PC-3 (cell line): ENCODE measurements at regions not wholly inside any gene's neighbourhood (a gene's known extent, or its start where the extent isn't known, plus 50 kb on each side); places are given as distances from the start of the nearest gene placed in this dataset.
A peak's percentile ranks its signal among the peaks of the same experiment; 100 is the strongest.

Source experiments
- ATAC-seq: fragments of 200-7000 bp; cut with Tn5 transposase; 2 replicates; pipeline ENCODE4 v1.9.1; 2020; ENCODE audit warnings: mild to moderate bottlenecking, moderate library complexity
- BruUV-seq: library from RNA; stranded (reverse); fragments of 400-500 nt; replicated peaks from 2 replicates; lab custom pipeline; 2021; lab: Mats Ljungman, UMichigan
- CTCF ChIA-PET: fragments of 300-600 bp; sonication (Branson Sonifier 250); formaldehyde crosslinking; loops from one replicate; lab custom pipeline; 2022; ENCODE audit warnings: antibody characterized with exemption; lab: Charles Lee
- POLR2A ChIA-PET: fragments of 300-600 bp; sonication (Branson Sonifier 250); formaldehyde crosslinking; loops from one replicate; lab custom pipeline; 2022; ENCODE audit warnings: antibody characterized with exemption; ENCODE audit not compliant: unreplicated experiment; lab: Charles Lee
- DNase-seq: peaks from one replicate; pipeline ENCODE4 v3.0.0-alpha.2; 2015
- H2AFZ ChIP-seq: fragments of 300-600 bp; sonication (generic); 2 replicates; pipeline ENCODE4 v1.6.0; 2016; ENCODE audit warnings: antibody characterized with exemption, low read length
- H3F3A ChIP-seq: fragments of 300-600 bp; sonication (generic); one replicate; pipeline ENCODE4 v1.6.0; 2017; ENCODE audit warnings: antibody characterized with exemption, low read length, control low read depth, mild to moderate bottlenecking; ENCODE audit not compliant: unreplicated experiment
- H3K27ac ChIP-seq: fragments of 300-600 bp; sonication (generic); 2 replicates; pipeline ENCODE4 v1.5.1; 2016; ENCODE audit warnings: mild to moderate bottlenecking, low read length
- H3K27me3 ChIP-seq: fragments of 300-600 bp; sonication (generic); 2 replicates; pipeline ENCODE4 v1.6.1; 2016; ENCODE audit warnings: low read length, mixed read lengths
- H3K36me3 ChIP-seq: fragments of 300-600 bp; sonication (generic); 2 replicates; pipeline ENCODE4 v1.6.1; 2016; ENCODE audit warnings: low read depth, mixed run types, low read length, mixed read lengths
- H3K4me1 ChIP-seq: fragments of 300-600 bp; sonication (generic); 2 replicates; pipeline ENCODE4 v1.5.1; 2016; ENCODE audit warnings: low read length; ENCODE audit not compliant: insufficient read depth
- H3K4me2 ChIP-seq: fragments of 300-600 bp; sonication (generic); 2 replicates; pipeline ENCODE4 v1.6.0; 2016; ENCODE audit warnings: low read length
- H3K4me3 ChIP-seq: fragments of 300-600 bp; sonication (generic); 2 replicates; pipeline ENCODE4 v1.5.1; 2016; ENCODE audit warnings: mild to moderate bottlenecking, low read length, mixed read lengths
- H3K79me2 ChIP-seq: fragments of 300-600 bp; sonication (generic); 2 replicates; pipeline ENCODE4 v1.6.1; 2017; ENCODE audit warnings: low read length, mixed read lengths
- H3K9ac ChIP-seq: fragments of 300-600 bp; sonication (generic); 2 replicates; pipeline ENCODE4 v1.6.0; 2016; ENCODE audit warnings: mild to moderate bottlenecking, low read length
- H3K9me2 ChIP-seq: fragments of 300-600 bp; sonication (generic); replicated peaks from 2 replicates; pipeline ENCODE4 v1.6.1; 2016; ENCODE audit warnings: mixed run types, low read length, mixed read lengths
- H3K9me3 ChIP-seq: fragments of 300-600 bp; sonication (generic); 2 replicates; pipeline ENCODE4 v1.6.1; 2016; ENCODE audit warnings: low read length, mixed read lengths
- H4K20me1 ChIP-seq: fragments of 300-600 bp; sonication (generic); 2 replicates; pipeline ENCODE4 v1.6.1; 2016; ENCODE audit warnings: low read length, mixed read lengths
- EZH2 ChIP-seq: fragments of 300-600 bp; sonication (generic); IDR thresholded peaks from one replicate; pipeline ENCODE4 v1.6.1; 2017; ENCODE audit warnings: antibody characterized with exemption, mild to moderate bottlenecking, low read length; ENCODE audit not compliant: unreplicated experiment
- EZH2phosphoT487 ChIP-seq: fragments of 300-600 bp; sonication (generic); IDR thresholded peaks from 2 replicates; pipeline ENCODE4 v1.6.1; 2018; ENCODE audit warnings: mild to moderate bottlenecking, antibody characterized with exemption, low read length, borderline replicate concordance
- intact Hi-C: fragments of 100-400 bp; cut with micrococcal nuclease; formaldehyde crosslinking; loops from 2 replicates; pipeline ENCODE4 v1.9.0; 2023
- TF ChIP-seq, protein P1 (sequence below): fragments of 300-600 bp; sonication (generic); conservative IDR thresholded peaks from 2 replicates; pipeline ENCODE4 v1.5.1; 2017; ENCODE audit warnings: antibody characterized with exemption, low read depth, mild to moderate bottlenecking, low read length

DNA sequence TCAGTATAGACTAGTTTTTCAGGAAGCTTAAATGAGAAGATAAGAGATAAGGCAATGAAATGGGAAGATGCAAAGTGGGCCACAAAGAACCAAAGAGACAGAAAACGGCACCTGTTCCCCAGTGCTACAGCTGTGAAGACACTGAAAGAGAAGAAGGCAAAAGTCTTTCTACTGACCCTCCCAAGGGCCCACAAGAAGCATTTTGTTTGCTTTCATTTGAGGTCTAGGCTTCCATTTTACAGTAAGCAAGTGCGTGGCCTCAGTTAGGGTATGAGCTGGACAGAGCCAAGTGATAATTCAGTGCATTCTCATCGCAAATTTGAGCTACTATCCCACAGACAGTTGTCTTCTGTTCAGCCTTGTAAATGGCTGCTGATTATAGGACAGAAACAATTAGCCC lies 53.4 kb upstream of the STK17B start:
- no peak overlapping the region for H3K27ac ChIP-seq
- H3K4me1 ChIP-seq: peaks cover 12% of the 10 kb centered on the region
- ATAC-seq (peak; percentile 16; the same call in 1 of the 2 replicates), DNase-seq (no peak)
- H3K27me3 ChIP-seq: no peaks in the 10 kb centered on the region
- H3K36me3 ChIP-seq: no peaks in the 10 kb centered on the region
- H2AFZ ChIP-seq: no peak overlapping the region
- no peaks in the 10 kb centered on the region for H3K9me3 ChIP-seq
- ChIA-PET POLR2A (interaction anchor here (0.5 to 0.7 kb wide), 2 partner anchors 42 to 62 kb away, joined by 5 read pairs; no protein-coding TSS in a partner anchor), CTCF (no interaction called here)
- H3K9me2 ChIP-seq: no peaks in the 10 kb centered on the region
- H4K20me1 ChIP-seq: no peaks in the 10 kb centered on the region
- intact Hi-C loops: loop anchor here (1.0 to 5.0 kb wide), 3 partner anchors 9 to 146 kb away; no protein-coding TSS in a partner anchor
- no peak overlapping the region for H3K4me3 ChIP-seq
- BruUV-seq: no TSS peak
- H3F3A ChIP-seq: no peaks in the 10 kb centered on the region
- H3K79me2 ChIP-seq: no peaks in the 10 kb centered on the region
- TF ChIP-seq EZH2phosphoT487 (no peak), EZH2 (no peak)
- TF ChIP-seq, protein P1, sequence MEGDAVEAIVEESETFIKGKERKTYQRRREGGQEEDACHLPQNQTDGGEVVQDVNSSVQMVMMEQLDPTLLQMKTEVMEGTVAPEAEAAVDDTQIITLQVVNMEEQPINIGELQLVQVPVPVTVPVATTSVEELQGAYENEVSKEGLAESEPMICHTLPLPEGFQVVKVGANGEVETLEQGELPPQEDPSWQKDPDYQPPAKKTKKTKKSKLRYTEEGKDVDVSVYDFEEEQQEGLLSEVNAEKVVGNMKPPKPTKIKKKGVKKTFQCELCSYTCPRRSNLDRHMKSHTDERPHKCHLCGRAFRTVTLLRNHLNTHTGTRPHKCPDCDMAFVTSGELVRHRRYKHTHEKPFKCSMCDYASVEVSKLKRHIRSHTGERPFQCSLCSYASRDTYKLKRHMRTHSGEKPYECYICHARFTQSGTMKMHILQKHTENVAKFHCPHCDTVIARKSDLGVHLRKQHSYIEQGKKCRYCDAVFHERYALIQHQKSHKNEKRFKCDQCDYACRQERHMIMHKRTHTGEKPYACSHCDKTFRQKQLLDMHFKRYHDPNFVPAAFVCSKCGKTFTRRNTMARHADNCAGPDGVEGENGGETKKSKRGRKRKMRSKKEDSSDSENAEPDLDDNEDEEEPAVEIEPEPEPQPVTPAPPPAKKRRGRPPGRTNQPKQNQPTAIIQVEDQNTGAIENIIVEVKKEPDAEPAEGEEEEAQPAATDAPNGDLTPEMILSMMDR: no peak
- H3K9ac ChIP-seq: no peak overlapping the region
- H3K4me2 ChIP-seq: peak overlapping the region; percentile 53

DNA sequence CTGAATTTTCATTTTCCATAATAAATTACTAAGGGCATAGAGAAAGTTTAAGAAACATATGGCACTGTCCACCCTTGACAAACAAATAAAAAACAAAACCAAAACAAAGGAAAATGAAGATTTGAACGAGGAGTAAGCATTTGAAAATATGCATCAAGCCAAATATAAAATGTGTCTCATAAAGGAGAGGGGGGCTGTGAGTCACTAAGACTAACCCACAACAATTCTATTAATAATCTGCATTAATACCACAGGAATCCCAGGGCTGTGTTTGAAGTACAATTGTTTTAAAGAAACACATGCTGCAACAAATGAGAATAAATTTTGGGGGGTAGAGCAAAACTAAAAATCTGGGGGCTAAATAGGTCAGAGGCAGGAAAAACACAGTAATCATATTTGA lies 53.8 kb upstream of the STK17B start:
- H3K4me3 ChIP-seq: no peak overlapping the region
- CTCF ChIA-PET: no interaction called here
- no peak overlapping the region for H2AFZ ChIP-seq
- peak overlapping the region; percentile 53 for H3K4me2 ChIP-seq
- no peaks in the 10 kb centered on the region for H4K20me1 ChIP-seq
- TF ChIP-seq, protein P1: no peak
- TF ChIP-seq EZH2phosphoT487: no peak
- TF ChIP-seq EZH2: no peak
- ATAC-seq: peak; percentile 94
- POLR2A ChIA-PET: interaction anchor here (0.5 kb wide), 1 partner anchor 62 kb away, joined by 5 read pairs; no protein-coding TSS in a partner anchor
- H3K9me3 ChIP-seq: no peaks in the 10 kb centered on the region
- H3K4me1 ChIP-seq: peaks cover 12% of the 10 kb centered on the region
- DNase-seq: peak; percentile 69
- BruUV-seq: no TSS peak
- intact Hi-C loops: loop anchor here (1.0 to 2.0 kb wide), 2 partner anchors 8 to 146 kb away; no protein-coding TSS in a partner anchor
- no peaks in the 10 kb centered on the region for H3K36me3 ChIP-seq
- H3F3A ChIP-seq: no peaks in the 10 kb centered on the region
- no peaks in the 10 kb centered on the region for H3K27me3 ChIP-seq
- H3K79me2 ChIP-seq: no peaks in the 10 kb centered on the region
- no peak overlapping the region for H3K27ac ChIP-seq
- H3K9ac ChIP-seq: no peak overlapping the region
- H3K9me2 ChIP-seq: no peaks in the 10 kb centered on the region

DNA sequence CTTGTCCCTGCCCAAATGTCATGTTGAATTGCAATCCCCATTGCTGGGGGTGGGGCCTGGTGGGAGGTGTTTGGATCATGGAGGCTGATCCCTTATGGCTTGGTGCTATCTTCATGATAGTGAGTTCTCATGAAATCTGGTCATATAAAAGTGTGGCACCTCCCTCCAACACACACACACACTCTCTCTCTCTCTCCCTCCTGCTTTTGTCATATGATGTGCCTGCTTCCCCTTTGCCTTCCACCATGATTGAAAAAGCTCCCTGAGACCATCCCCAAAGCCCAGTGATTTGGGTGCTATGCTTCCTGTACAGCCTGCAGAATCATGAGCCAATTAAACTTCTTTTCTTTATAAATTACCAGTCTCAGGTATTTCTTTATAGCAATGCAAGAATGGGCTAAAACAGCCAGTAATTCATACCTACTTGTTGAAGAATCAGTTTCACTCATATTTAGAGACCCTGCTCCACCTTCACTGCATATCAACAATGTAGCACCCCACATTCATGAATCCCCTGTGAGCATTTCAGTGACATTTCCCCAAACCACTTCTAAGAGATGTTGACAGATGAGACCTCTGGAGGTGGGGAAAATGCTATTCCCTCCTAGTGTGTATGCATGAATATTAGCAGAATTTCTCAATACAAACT lies 54.8 kb upstream of the STK17B start:
- ChIA-PET POLR2A (no interaction called here), CTCF (no interaction called here)
- no peak overlapping the region for H3K9ac ChIP-seq
- TF ChIP-seq, protein P1: no peak
- TF ChIP-seq EZH2phosphoT487: no peak
- TF ChIP-seq EZH2: no peak
- H3K4me1 ChIP-seq: peaks cover 12% of the 10 kb centered on the region
- DNase-seq (no peak), ATAC-seq (no peak)
- no peak overlapping the region for H3K4me3 ChIP-seq
- no peaks in the 10 kb centered on the region for H3K79me2 ChIP-seq
- no peak overlapping the region for H3K4me2 ChIP-seq
- no peaks in the 10 kb centered on the region for H4K20me1 ChIP-seq
- no peaks in the 10 kb centered on the region for H3K9me2 ChIP-seq
- no peaks in the 10 kb centered on the region for H3K9me3 ChIP-seq
- H3K36me3 ChIP-seq: no peaks in the 10 kb centered on the region
- no peak overlapping the region for H3K27ac ChIP-seq
- H3F3A ChIP-seq: no peaks in the 10 kb centered on the region
- no peak overlapping the region for H2AFZ ChIP-seq
- intact Hi-C loops: no loop called here
- no peaks in the 10 kb centered on the region for H3K27me3 ChIP-seq
- BruUV-seq: no TSS peak
